ENCODE measurements at regions not wholly inside any gene's neighbourhood (a gene's known extent, or its start where the extent isn't known, plus 50 kb on each side); places are given as distances from the start of the nearest gene placed in this dataset.

- Histone ChIP-seq H2AFZ (ENCODE audit: low read length) (no peak overlapping the region), H3K4me1 (ENCODE audit: insufficient read depth, low read length) (no peaks in the 10 kb centered on the region), H2BK15ac (ENCODE audit: low read depth, low read length) (no peak overlapping the region), H2BK120ac (ENCODE audit: low read depth, low read length, poor library complexity, severe bottlenecking) (no peak overlapping the region), H3K18ac (ENCODE audit: insufficient read length, low read depth, low read length) (no peak overlapping the region), H3K56ac (ENCODE audit: insufficient read length, low read depth, low read length) (no peak overlapping the region), H3K27me3 (ENCODE audit: insufficient read depth, low read length) (no peaks in the 10 kb centered on the region), H4K8ac (replicated peaks; ENCODE audit: insufficient read length, low read depth, low read length) (no peak overlapping the region), H3K4me2 (ENCODE audit: insufficient read depth, insufficient read length, low read length) (no peak overlapping the region), H3K4ac (ENCODE audit: low read depth, low read length) (no peak overlapping the region), H4K20me1 (ENCODE audit: control insufficient read depth, insufficient read depth, insufficient read length) (no peaks in the 10 kb centered on the region), H3K27ac (ENCODE audit: insufficient read length, low read depth, low read length) (no peak overlapping the region), H4K91ac (ENCODE audit: insufficient read length, low read depth, low read length) (no peak overlapping the region), H2BK12ac (ENCODE audit: insufficient read length, low read depth, low read length) (no peak overlapping the region), H3K79me2 (ENCODE audit: insufficient read depth, low read length) (no peaks in the 10 kb centered on the region), H3K9me3 (ENCODE audit: control insufficient read depth, low read depth, low read length) (no peaks in the 10 kb centered on the region), H2BK20ac (ENCODE audit: low read depth, low read length, poor library complexity, severe bottlenecking) (no peak overlapping the region), H4K5ac (ENCODE audit: insufficient read length, low read depth, low read length) (no peak overlapping the region), H3K9ac (ENCODE audit: extremely low read depth, insufficient read length, low read length) (no peak overlapping the region), H2BK5ac (ENCODE audit: insufficient read length, low read length) (no peak overlapping the region), H3K23me2 (ENCODE audit: insufficient read length, low read depth, low read length, poor library complexity, severe bottlenecking) (no peaks in the 10 kb centered on the region), H3K14ac (ENCODE audit: insufficient read depth, low read length) (no peak overlapping the region), H3K79me1 (ENCODE audit: insufficient read depth, low read depth, low read length, poor library complexity, severe bottlenecking) (no peaks in the 10 kb centered on the region), H2AK5ac (ENCODE audit: insufficient read length, low read length) (no peak overlapping the region), H3K23ac (ENCODE audit: insufficient read length, low read depth, low read length) (no peak overlapping the region), H3T11ph (ENCODE audit: low read length) (no peak overlapping the region)
- Mint-ChIP-seq H3K36me3 (ENCODE audit: insufficient read depth in 1 of 3, low read depth in 3 of 3) (peaks cover 0 to 6% (median 0%) of the 10 kb centered on the region in 3 experiments; a peak in 1 of 7 replicates), H3K4me1 (peaks cover 10 to 23% of the 10 kb centered on the region in 2 experiments), H3K4me3 (no peak overlapping the region), H3K9me3 (peaks cover 0 to 3% of the 10 kb centered on the region in 2 experiments; a peak in 2 of 5 replicates), H3K27ac (no peak overlapping the region), H3K27me3 (ENCODE audit: low read depth) (no peaks in the 10 kb centered on the region)
- WGBS (ENCODE audit: extremely low coverage, insufficient read length, low lambda C conversion rate) = no CpG with 5 or more reads among the region's 3 CpGs
- DNase-seq = no peak
- TF ChIP-seq CTCF (conservative IDR thresholded peaks at IDR 0.05) = no peak
Measured at GRCh38 chr3:113133140-113133539, 78.2 kb upstream of the BOC start.
